Nephron (organoid): ENCODE measurements at regions not wholly inside any gene's neighbourhood (a gene's known extent, or its start where the extent isn't known, plus 50 kb on each side); places are given as distances from the start of the nearest gene placed in this dataset.

ENCODE experiments used
- H3K27ac Mint-ChIP-seq, 3 experiments: 2 replicates each; pipeline ENCODE4 v1.8.0; 2020; ENCODE audit warnings: mixed read lengths in 3 of 3, mild to moderate bottlenecking in 2 of 3, moderate library complexity in 1 of 3
- H3K27me3 Mint-ChIP-seq: 2 replicates; pipeline ENCODE4 v1.8.0; 2021; ENCODE audit warnings: low read depth, mild to moderate bottlenecking, moderate library complexity, mixed read lengths
- H3K36me3 Mint-ChIP-seq: 2 replicates; pipeline ENCODE4 v1.8.0; 2020; ENCODE audit warnings: low read depth, mixed read lengths
- H3K4me1 Mint-ChIP-seq: 2 replicates; pipeline ENCODE4 v1.8.0; 2020; ENCODE audit warnings: mixed read lengths
- H3K4me3 Mint-ChIP-seq, 3 experiments: 2 replicates each; pipeline ENCODE4 v1.8.0; 2020; ENCODE audit warnings: mild to moderate bottlenecking in 3 of 3, mixed read lengths in 3 of 3, moderate library complexity in 2 of 3
- H3K9me3 Mint-ChIP-seq: 2 replicates; pipeline ENCODE4 v1.8.0; 2020; ENCODE audit warnings: mixed read lengths
- CTCF ChIP-seq, 3 experiments: fragments of 200-600 bp; sonication (generic); IDR thresholded peaks; one replicate each; pipeline ENCODE4 v1.5.0; 2021; ENCODE audit warnings: antibody characterized with exemption in 3 of 3; ENCODE audit not compliant: unreplicated experiment in 3 of 3

- Mint-ChIP-seq H3K36me3 (no peaks in the 10 kb centered on the region), H3K4me1 (peaks cover 37% of the 10 kb centered on the region), H3K4me3 (no peak overlapping the region), H3K9me3 (no peaks in the 10 kb centered on the region), H3K27ac (peak overlapping the region in 2 of 3 experiments; percentile 24 to 59), H3K27me3 (peaks cover 5% of the 10 kb centered on the region)
- TF ChIP-seq CTCF (IDR thresholded peaks at IDR 0.05; ENCODE audit: unreplicated experiment in 3 of 3), result no peak
These were observed 164.9 kb downstream of the DLEU7 start for GRCh38 chr13:50678464-50679162.

GRCh38 chr13:50679321-50679720 lies 164.2 kb downstream of the DLEU7 start:
- H3K4me3 Mint-ChIP-seq, result no peak overlapping the region
- TF ChIP-seq CTCF (IDR thresholded peaks at IDR 0.05; ENCODE audit: unreplicated experiment in 3 of 3), result no peak
- H3K27me3 Mint-ChIP-seq, result peaks cover 8% of the 10 kb centered on the region
- H3K4me1 Mint-ChIP-seq, result peaks cover 44% of the 10 kb centered on the region
- H3K9me3 Mint-ChIP-seq, result no peaks in the 10 kb centered on the region
- H3K27ac Mint-ChIP-seq, result no peak overlapping the region
- no peaks in the 10 kb centered on the region for H3K36me3 Mint-ChIP-seq

- H3K36me3 Mint-ChIP-seq, result no peaks in the 10 kb centered on the region
- H3K27me3 Mint-ChIP-seq, result peaks cover 3% of the 10 kb centered on the region
- no peak for TF ChIP-seq CTCF (IDR thresholded peaks at IDR 0.05; ENCODE audit: unreplicated experiment in 3 of 3)
- peaks cover 63% of the 10 kb centered on the region for H3K4me1 Mint-ChIP-seq
- H3K27ac Mint-ChIP-seq, result no peak overlapping the region
- no peaks in the 10 kb centered on the region for H3K9me3 Mint-ChIP-seq
- H3K4me3 Mint-ChIP-seq, result no peak overlapping the region
These were observed 161.5 kb downstream of the DLEU7 start for GRCh38 chr13:50682002-50682401.

- Mint-ChIP-seq H3K27me3 (peaks cover 3% of the 10 kb centered on the region), H3K4me3 (no peak overlapping the region), H3K27ac (peak overlapping the region; percentile 12 to 71 (median 53)), H3K4me1 (peaks cover 55% of the 10 kb centered on the region), H3K36me3 (no peaks in the 10 kb centered on the region), H3K9me3 (no peaks in the 10 kb centered on the region)
- TF ChIP-seq CTCF (IDR thresholded peaks at IDR 0.05; ENCODE audit: unreplicated experiment in 3 of 3), result no peak
These were observed 160.5 kb downstream of the DLEU7 start for GRCh38 chr13:50682966-50683365.

- Mint-ChIP-seq H3K36me3 (no peaks in the 10 kb centered on the region), H3K9me3 (no peaks in the 10 kb centered on the region), H3K27ac (peak overlapping the region; percentile 27 to 80 (median 38)), H3K4me1 (peaks cover 47% of the 10 kb centered on the region), H3K27me3 (peaks cover 3% of the 10 kb centered on the region), H3K4me3 (no peak overlapping the region)
- no peak for TF ChIP-seq CTCF (IDR thresholded peaks at IDR 0.05; ENCODE audit: unreplicated experiment in 3 of 3)
These were observed 159.1 kb downstream of the DLEU7 start for GRCh38 chr13:50684366-50684765.

GRCh38 chr13:50685491-50685890 lies 158.0 kb downstream of the DLEU7 start:
- no peak for TF ChIP-seq CTCF (IDR thresholded peaks at IDR 0.05; ENCODE audit: unreplicated experiment in 3 of 3)
- Mint-ChIP-seq H3K27me3 (peaks cover 3% of the 10 kb centered on the region), H3K9me3 (no peaks in the 10 kb centered on the region), H3K4me3 (peak overlapping the region in 1 of 3 experiments; percentile 19), H3K36me3 (no peaks in the 10 kb centered on the region), H3K4me1 (peaks cover 44% of the 10 kb centered on the region), H3K27ac (peak overlapping the region; percentile 32 to 90 (median 83))
